Chondrocyte (in vitro differentiated cells): ENCODE measurements at regions not wholly inside any gene's neighbourhood (a gene's known extent, or its start where the extent isn't known, plus 50 kb on each side); places are given as distances from the start of the nearest gene placed in this dataset.

Experiments used
- DNase-seq: peaks from one replicate; pipeline ENCODE4 v3.0.0; 2021; ENCODE audit warnings: mixed read lengths, low spot score
- H3K27ac Mint-ChIP-seq: one replicate; pipeline ENCODE4 v1.8.0; 2021; ENCODE audit warnings: mild to moderate bottlenecking, moderate library complexity, mixed read lengths; ENCODE audit not compliant: unreplicated experiment
- H3K27me3 Mint-ChIP-seq: 2 replicates; pipeline ENCODE4 v1.8.0; 2021; ENCODE audit warnings: low read depth, mixed read lengths
- H3K36me3 Mint-ChIP-seq: 2 replicates; pipeline ENCODE4 v1.8.0; 2021; ENCODE audit warnings: low read depth, mixed read lengths
- H3K4me1 Mint-ChIP-seq: 2 replicates; pipeline ENCODE4 v1.8.0; 2021; ENCODE audit warnings: low read depth, mild to moderate bottlenecking, mixed read lengths
- H3K4me3 Mint-ChIP-seq: one replicate; pipeline ENCODE4 v1.8.0; 2021; ENCODE audit warnings: mild to moderate bottlenecking, moderate library complexity, mixed read lengths; ENCODE audit not compliant: unreplicated experiment
- H3K9me3 Mint-ChIP-seq: 2 replicates; pipeline ENCODE4 v1.8.0; 2021; ENCODE audit warnings: low read depth, mixed read lengths
- TF ChIP-seq, protein P1 (sequence below): fragments of 200-600 bp; sonication (generic); IDR thresholded peaks from 2 replicates; pipeline ENCODE4 v1.5.0; 2021; ENCODE audit warnings: antibody characterized with exemption, mild to moderate bottlenecking, moderate library complexity

- TF ChIP-seq, protein P1, sequence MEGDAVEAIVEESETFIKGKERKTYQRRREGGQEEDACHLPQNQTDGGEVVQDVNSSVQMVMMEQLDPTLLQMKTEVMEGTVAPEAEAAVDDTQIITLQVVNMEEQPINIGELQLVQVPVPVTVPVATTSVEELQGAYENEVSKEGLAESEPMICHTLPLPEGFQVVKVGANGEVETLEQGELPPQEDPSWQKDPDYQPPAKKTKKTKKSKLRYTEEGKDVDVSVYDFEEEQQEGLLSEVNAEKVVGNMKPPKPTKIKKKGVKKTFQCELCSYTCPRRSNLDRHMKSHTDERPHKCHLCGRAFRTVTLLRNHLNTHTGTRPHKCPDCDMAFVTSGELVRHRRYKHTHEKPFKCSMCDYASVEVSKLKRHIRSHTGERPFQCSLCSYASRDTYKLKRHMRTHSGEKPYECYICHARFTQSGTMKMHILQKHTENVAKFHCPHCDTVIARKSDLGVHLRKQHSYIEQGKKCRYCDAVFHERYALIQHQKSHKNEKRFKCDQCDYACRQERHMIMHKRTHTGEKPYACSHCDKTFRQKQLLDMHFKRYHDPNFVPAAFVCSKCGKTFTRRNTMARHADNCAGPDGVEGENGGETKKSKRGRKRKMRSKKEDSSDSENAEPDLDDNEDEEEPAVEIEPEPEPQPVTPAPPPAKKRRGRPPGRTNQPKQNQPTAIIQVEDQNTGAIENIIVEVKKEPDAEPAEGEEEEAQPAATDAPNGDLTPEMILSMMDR: no peak
- H3K9me3 Mint-ChIP-seq: peaks cover 4% of the 10 kb centered on the region
- H3K4me1 Mint-ChIP-seq: peaks cover 39% of the 10 kb centered on the region
- no peak overlapping the region for H3K4me3 Mint-ChIP-seq
- no peak for DNase-seq
- H3K27ac Mint-ChIP-seq: no peak overlapping the region
- no peaks in the 10 kb centered on the region for H3K27me3 Mint-ChIP-seq
- H3K36me3 Mint-ChIP-seq: no peaks in the 10 kb centered on the region
Measured at GRCh38 chr5:73317523-73317922, 131.1 kb downstream of the FOXD1 start.

GRCh38 chr5:73314395-73315257 lies 134.0 kb downstream of the FOXD1 start:
- peak overlapping the region; percentile 8 for H3K4me3 Mint-ChIP-seq
- H3K27me3 Mint-ChIP-seq: no peaks in the 10 kb centered on the region
- H3K36me3 Mint-ChIP-seq: no peaks in the 10 kb centered on the region
- peaks cover 4% of the 10 kb centered on the region for H3K9me3 Mint-ChIP-seq
- H3K4me1 Mint-ChIP-seq: peaks cover 50% of the 10 kb centered on the region
- DNase-seq: no peak
- TF ChIP-seq, protein P1: no peak
- peak overlapping the region; percentile 2 for H3K27ac Mint-ChIP-seq

GRCh38 chr5:73312872-73313510 lies 135.6 kb downstream of the FOXD1 start:
- no peak for DNase-seq
- peaks cover 53% of the 10 kb centered on the region for H3K4me1 Mint-ChIP-seq
- TF ChIP-seq, protein P1: no peak
- peak overlapping the region; percentile 97 for H3K27ac Mint-ChIP-seq
- no peaks in the 10 kb centered on the region for H3K36me3 Mint-ChIP-seq
- no peak overlapping the region for H3K4me3 Mint-ChIP-seq
- H3K27me3 Mint-ChIP-seq: no peaks in the 10 kb centered on the region
- no peaks in the 10 kb centered on the region for H3K9me3 Mint-ChIP-seq

DNA sequence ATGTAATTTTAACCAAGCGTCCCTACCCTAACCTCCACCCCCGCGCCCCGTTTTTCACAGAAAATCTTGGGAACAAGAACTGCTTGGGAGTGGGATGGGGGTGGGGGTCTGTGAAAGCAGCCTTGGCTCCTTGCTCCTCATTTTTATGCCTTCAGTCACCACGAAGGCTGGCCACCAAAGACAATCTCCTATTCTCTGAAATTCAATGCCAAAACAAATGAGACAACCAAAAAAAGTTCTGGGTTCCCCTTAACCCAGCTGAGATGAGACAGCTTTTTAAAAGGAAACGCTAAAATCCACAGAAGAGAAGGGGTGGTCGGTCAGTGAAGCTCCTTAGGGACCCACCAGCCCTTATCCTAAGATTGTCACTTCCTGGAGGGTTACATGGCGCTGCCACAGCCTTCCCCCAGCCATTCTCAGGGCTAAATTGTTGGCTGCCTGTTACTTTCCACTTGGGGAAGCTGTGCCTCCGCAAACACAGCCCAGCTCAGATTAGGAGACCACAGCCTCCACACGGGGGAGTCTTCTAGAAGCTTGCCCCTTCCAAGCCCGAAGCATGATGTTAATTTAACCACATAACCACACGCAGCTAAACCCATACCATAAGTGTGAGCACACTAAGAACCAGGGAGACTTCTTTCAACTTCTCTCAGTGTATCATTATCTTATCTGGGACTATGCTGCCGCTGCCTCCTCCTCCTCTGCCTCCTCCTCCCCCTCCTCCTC lies 136.3 kb downstream of the FOXD1 start:
- DNase-seq: no peak
- Mint-ChIP-seq H3K27ac (peak overlapping the region; percentile 97), H3K4me3 (no peak overlapping the region), H3K27me3 (no peaks in the 10 kb centered on the region), H3K9me3 (no peaks in the 10 kb centered on the region), H3K4me1 (peaks cover 53% of the 10 kb centered on the region), H3K36me3 (no peaks in the 10 kb centered on the region)
- TF ChIP-seq, protein P1: peak; percentile 65
